Small intestine (tissue), 7 donors: ENCODE measurements at regions not wholly inside any gene's neighbourhood (a gene's known extent, or its start where the extent isn't known, plus 50 kb on each side); places are given as distances from the start of the nearest gene placed in this dataset.

Experiments
- DNase-seq, 2 donors: peaks; one replicate each; pipeline versions ENCODE4 v3.0.0 to v3.0.0-alpha.2; 2013
- FAIRE-seq: peaks from 2 replicates; lab custom pipeline; 2012; peaks lifted over from hg19 to GRCh38; lab: Jason Lieb, UNC
- H3K27ac ChIP-seq, 3 donors: one replicate each; pipeline ENCODE4 v1.5.1; 2013; ENCODE audit warnings: low read length in 2 of 3, mild to moderate bottlenecking in 2 of 3, control low read depth in 1 of 3, inconsistent platforms in 1 of 3, low read depth in 1 of 3, moderate library complexity in 1 of 3
- H3K27me3 ChIP-seq, 3 donors: one replicate each; pipeline ENCODE4 v1.6.1; 2013; ENCODE audit warnings: low read length in 3 of 3, inconsistent platforms in 1 of 3; ENCODE audit not compliant: control insufficient read depth in 3 of 3, insufficient read depth in 3 of 3
- H3K36me3 ChIP-seq, 3 donors: one replicate each; pipeline ENCODE4 v1.6.1; 2013; ENCODE audit warnings: low read length in 3 of 3, inconsistent platforms in 1 of 3, low read depth in 1 of 3, mild to moderate bottlenecking in 1 of 3, moderate library complexity in 1 of 3; ENCODE audit not compliant: control insufficient read depth in 3 of 3, insufficient read depth in 2 of 3
- H3K4me1 ChIP-seq, 3 donors: one replicate each; pipeline ENCODE4 v1.6.1; 2013; ENCODE audit warnings: low read length in 2 of 3, inconsistent platforms in 1 of 3, low read depth in 1 of 3, mild to moderate bottlenecking in 1 of 3, moderate library complexity in 1 of 3; ENCODE audit not compliant: control insufficient read depth in 3 of 3, insufficient read depth in 2 of 3
- H3K4me3 ChIP-seq, 3 donors: one replicate each; pipeline ENCODE4 v1.5.1; 2013; ENCODE audit warnings: low read length in 3 of 3, control low read depth in 1 of 3, inconsistent platforms in 1 of 3, low read depth in 1 of 3, mild to moderate bottlenecking in 1 of 3, moderate library complexity in 1 of 3
- H3K9me3 ChIP-seq, 2 donors: one replicate each; pipeline ENCODE4 v1.6.1; 2013; ENCODE audit warnings: low read depth in 1 of 2, low read length in 1 of 2; ENCODE audit not compliant: control insufficient read depth in 2 of 2, insufficient read depth in 1 of 2
- WGBS, 3 donors: extraction: QIAGEN DNeasy Blood & Tissue Kit; methylation state at CpG; one replicate each; pipeline ENCODE4 v1.1.7; 2013; 5-methylcytosine and 5-hydroxymethylcytosine counted together
- donor health status: healthy with polysubstance abuse.
- donor health status: control.
- donor health status: control.
- donor health status: Bipolar disorder and iron deficiency.
- donor health status: healthy.

GRCh38 chr1:25095635-25096200 lies 136.6 kb downstream of the SYF2 start:
- DNase-seq: peak in 1 of 2 donors; percentile 42
- no peak overlapping the region for H3K27ac ChIP-seq
- H3K4me3 ChIP-seq: no peak overlapping the region
- H3K9me3 ChIP-seq: peaks cover 0 to 21% of the 10 kb centered on the region in 2 donors
- H3K36me3 ChIP-seq: no peaks in the 10 kb centered on the region
- no peak for FAIRE-seq
- H3K27me3 ChIP-seq: no peaks in the 10 kb centered on the region
- no peaks in the 10 kb centered on the region for H3K4me1 ChIP-seq
- WGBS, 3 donors: 56 to 76% (median 70%) methylated on average over 5 of the region's 5 CpGs

- peaks cover 0 to 21% of the 10 kb centered on the region in 2 donors for H3K9me3 ChIP-seq
- H3K27ac ChIP-seq: no peak overlapping the region
- H3K4me3 ChIP-seq: no peak overlapping the region
- 73 to 84% (median 84%) methylated on average over 10 of the region's 10 CpGs for WGBS, 3 donors
- H3K4me1 ChIP-seq: no peaks in the 10 kb centered on the region
- no peak for FAIRE-seq
- DNase-seq: no peak
- no peaks in the 10 kb centered on the region for H3K36me3 ChIP-seq
- no peaks in the 10 kb centered on the region for H3K27me3 ChIP-seq
Observed at GRCh38 chr1:25094995-25095394, 137.3 kb downstream of the SYF2 start.

GRCh38 chr1:25094229-25094628 lies 138.1 kb downstream of the SYF2 start:
- Histone ChIP-seq H3K9me3 (peaks cover 0 to 21% of the 10 kb centered on the region in 2 donors), H3K4me3 (no peak overlapping the region), H3K27me3 (no peaks in the 10 kb centered on the region), H3K36me3 (no peaks in the 10 kb centered on the region), H3K27ac (no peak overlapping the region), H3K4me1 (no peaks in the 10 kb centered on the region)
- FAIRE-seq (no peak), DNase-seq (no peak)
- 82 to 87% (median 86%) methylated on average over 3 of the region's 3 CpGs for WGBS, 3 donors

GRCh38 chr1:25091658-25092057 lies 140.6 kb downstream of the SYF2 start:
- no peaks in the 10 kb centered on the region for H3K36me3 ChIP-seq
- no peak for DNase-seq
- no peaks in the 10 kb centered on the region for H3K4me1 ChIP-seq
- H3K27me3 ChIP-seq: no peaks in the 10 kb centered on the region
- no peak overlapping the region for H3K4me3 ChIP-seq
- FAIRE-seq: no peak
- peaks cover 0 to 17% of the 10 kb centered on the region in 2 donors for H3K9me3 ChIP-seq
- 82 to 89% (median 88%) methylated on average over 4 of the region's 4 CpGs for WGBS, 3 donors
- no peak overlapping the region for H3K27ac ChIP-seq

GRCh38 chr1:25090707-25091422 lies 141.4 kb downstream of the SYF2 start:
- WGBS, 3 donors: 82 to 86% (median 86%) methylated on average over 13 of the region's 13 CpGs

GRCh38 chr1:25089772-25090171 lies 142.5 kb downstream of the SYF2 start:
- Histone ChIP-seq H3K9me3 (peaks cover 0 to 4% of the 10 kb centered on the region in 2 donors), H3K27me3 (peaks cover 0 to 4% (median 0%) of the 10 kb centered on the region in 3 donors), H3K36me3 (no peaks in the 10 kb centered on the region), H3K4me1 (no peaks in the 10 kb centered on the region), H3K27ac (no peak overlapping the region), H3K4me3 (no peak overlapping the region)
- 72 to 79% (median 77%) methylated on average over 7 of the region's 7 CpGs for WGBS, 3 donors
- DNase-seq: no peak
- no peak for FAIRE-seq

More at GRCh38 chr1:25090707-25091422, 141.4 kb downstream of the SYF2 start:
- H3K4me3 ChIP-seq: no peak overlapping the region
- no peak overlapping the region for H3K27ac ChIP-seq
- H3K4me1 ChIP-seq: no peaks in the 10 kb centered on the region
- peaks cover 0 to 10% of the 10 kb centered on the region in 2 donors for H3K9me3 ChIP-seq
- no peaks in the 10 kb centered on the region for H3K27me3 ChIP-seq
- no peaks in the 10 kb centered on the region for H3K36me3 ChIP-seq
- FAIRE-seq (no peak), DNase-seq (no peak)

- Histone ChIP-seq H3K27ac (no peak overlapping the region), H3K36me3 (no peaks in the 10 kb centered on the region), H3K27me3 (peaks cover 0 to 4% (median 0%) of the 10 kb centered on the region in 3 donors), H3K4me3 (no peak overlapping the region), H3K4me1 (no peaks in the 10 kb centered on the region), H3K9me3 (no peaks in the 10 kb centered on the region)
- DNase-seq: no peak
- no peak for FAIRE-seq
- WGBS, 3 donors: 80 to 85% (median 83%) methylated on average over 7 of the region's 7 CpGs
Observed at GRCh38 chr1:25088946-25089345, 143.4 kb downstream of the SYF2 start.

- H3K36me3 ChIP-seq: no peaks in the 10 kb centered on the region
- DNase-seq (no peak), FAIRE-seq (no peak)
- no peaks in the 10 kb centered on the region for H3K9me3 ChIP-seq
- peaks cover 0 to 4% (median 0%) of the 10 kb centered on the region in 3 donors for H3K27me3 ChIP-seq
- H3K4me3 ChIP-seq: no peak overlapping the region
- no peak overlapping the region for H3K27ac ChIP-seq
- H3K4me1 ChIP-seq: no peaks in the 10 kb centered on the region
- WGBS, 3 donors: 74 to 86% (median 82%) methylated on average over 5 to 6 of the region's 6 CpGs
Observed at GRCh38 chr1:25088180-25088701, 144.1 kb downstream of the SYF2 start.
